HL-60 (cell line): ENCODE measurements at regions not wholly inside any gene's neighbourhood (a gene's known extent, or its start where the extent isn't known, plus 50 kb on each side); places are given as distances from the start of the nearest gene placed in this dataset.

Experiments used
- CTCF ChIP-seq: IDR thresholded peaks from one replicate; pipeline ENCODE4 v1.5.1; 2011; ENCODE audit warnings: low read length, control low read depth, inconsistent platforms; ENCODE audit not compliant: insufficient read depth
- GABPA ChIP-seq: IDR thresholded peaks from 2 replicates; pipeline ENCODE4 v1.6.1; 2012; ENCODE audit warnings: low read depth
- POLR2AphosphoS5 ChIP-seq: IDR thresholded peaks from 2 replicates; pipeline ENCODE4 v1.6.1; 2012; ENCODE audit warnings: low read depth
- SPI1 ChIP-seq: IDR thresholded peaks from 2 replicates; pipeline ENCODE4 v1.6.1; 2012; ENCODE audit warnings: low read depth, mild to moderate bottlenecking, borderline replicate concordance
- TF ChIP-seq, protein P1 (sequence below): IDR thresholded peaks from 2 replicates; pipeline ENCODE4 v1.6.1; 2012; ENCODE audit warnings: low read depth; ENCODE audit not compliant: insufficient replicate concordance

- no peak for TF ChIP-seq CTCF
- no peak for TF ChIP-seq POLR2AphosphoS5
- TF ChIP-seq SPI1 = no peak
- TF ChIP-seq, protein P1, sequence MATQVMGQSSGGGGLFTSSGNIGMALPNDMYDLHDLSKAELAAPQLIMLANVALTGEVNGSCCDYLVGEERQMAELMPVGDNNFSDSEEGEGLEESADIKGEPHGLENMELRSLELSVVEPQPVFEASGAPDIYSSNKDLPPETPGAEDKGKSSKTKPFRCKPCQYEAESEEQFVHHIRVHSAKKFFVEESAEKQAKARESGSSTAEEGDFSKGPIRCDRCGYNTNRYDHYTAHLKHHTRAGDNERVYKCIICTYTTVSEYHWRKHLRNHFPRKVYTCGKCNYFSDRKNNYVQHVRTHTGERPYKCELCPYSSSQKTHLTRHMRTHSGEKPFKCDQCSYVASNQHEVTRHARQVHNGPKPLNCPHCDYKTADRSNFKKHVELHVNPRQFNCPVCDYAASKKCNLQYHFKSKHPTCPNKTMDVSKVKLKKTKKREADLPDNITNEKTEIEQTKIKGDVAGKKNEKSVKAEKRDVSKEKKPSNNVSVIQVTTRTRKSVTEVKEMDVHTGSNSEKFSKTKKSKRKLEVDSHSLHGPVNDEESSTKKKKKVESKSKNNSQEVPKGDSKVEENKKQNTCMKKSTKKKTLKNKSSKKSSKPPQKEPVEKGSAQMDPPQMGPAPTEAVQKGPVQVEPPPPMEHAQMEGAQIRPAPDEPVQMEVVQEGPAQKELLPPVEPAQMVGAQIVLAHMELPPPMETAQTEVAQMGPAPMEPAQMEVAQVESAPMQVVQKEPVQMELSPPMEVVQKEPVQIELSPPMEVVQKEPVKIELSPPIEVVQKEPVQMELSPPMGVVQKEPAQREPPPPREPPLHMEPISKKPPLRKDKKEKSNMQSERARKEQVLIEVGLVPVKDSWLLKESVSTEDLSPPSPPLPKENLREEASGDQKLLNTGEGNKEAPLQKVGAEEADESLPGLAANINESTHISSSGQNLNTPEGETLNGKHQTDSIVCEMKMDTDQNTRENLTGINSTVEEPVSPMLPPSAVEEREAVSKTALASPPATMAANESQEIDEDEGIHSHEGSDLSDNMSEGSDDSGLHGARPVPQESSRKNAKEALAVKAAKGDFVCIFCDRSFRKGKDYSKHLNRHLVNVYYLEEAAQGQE = no peak
- no peak for TF ChIP-seq GABPA
These were observed 67.5 kb upstream of the ZNG1B start for GRCh38 chr2:113370030-113370429.
